Endothelial cell of umbilical vein (primary cell): ENCODE measurements at regions not wholly inside any gene's neighbourhood (a gene's known extent, or its start where the extent isn't known, plus 50 kb on each side); places are given as distances from the start of the nearest gene placed in this dataset.

Source experiments
- BruUV-seq: library from RNA; stranded (reverse); fragments of 400-500 nt; replicated peaks from 2 replicates; lab custom pipeline; 2021; lab: Mats Ljungman, UMichigan
- CTCF ChIA-PET: fragments of 300-600, 350-600 bp; sonication (Branson Sonifier 250); formaldehyde crosslinking; loops from one replicate; lab custom pipeline; 2021; ENCODE audit warnings: antibody characterized with exemption, inconsistent platforms; lab: Charles Lee
- POLR2A ChIA-PET: fragments of 300-600, 350-600 bp; sonication (Branson Sonifier 250); formaldehyde crosslinking; loops from one replicate; lab custom pipeline; 2021; ENCODE audit warnings: antibody characterized with exemption, inconsistent platforms; lab: Charles Lee
- DNase-seq: peaks from one replicate; pipeline ENCODE4 v3.0.0-alpha.2; 2011; ENCODE audit warnings: low read depth, low spot score
- FAIRE-seq: peaks from 2 replicates; lab custom pipeline; 2011; peaks lifted over from hg19 to GRCh38; lab: Jason Lieb, UNC
- H2AFZ ChIP-seq: 2 replicates; pipeline ENCODE4 v1.6.0; 2012; ENCODE audit warnings: low read depth, low read length, control low read depth, inconsistent platforms
- H3K27ac ChIP-seq: 2 replicates; pipeline ENCODE4 v1.5.1; 2011; ENCODE audit warnings: low read depth, mild to moderate bottlenecking, control low read depth, low read length, moderate library complexity; ENCODE audit not compliant: insufficient read depth
- H3K27me3 ChIP-seq, 2 experiments: 2 replicates each; pipeline versions ENCODE4 v1.6.0 to v1.6.1; 2011; ENCODE audit warnings: low read length in 2 of 2, mixed read lengths in 1 of 2; ENCODE audit not compliant: control insufficient read depth in 2 of 2, insufficient read depth in 2 of 2
- H3K36me3 ChIP-seq, 2 experiments: 2 replicates in 1 of 2; 3 replicates in 1 of 2; pipeline ENCODE4 v1.5.1; 2011; ENCODE audit warnings: low read length in 2 of 2, mild to moderate bottlenecking in 1 of 2, moderate library complexity in 1 of 2; ENCODE audit not compliant: control insufficient read depth in 2 of 2, insufficient read depth in 2 of 2; ENCODE audit errors: extremely low read depth in 1 of 2
- H3K4me1 ChIP-seq: 3 replicates; pipeline ENCODE4 v1.5.1; 2011; ENCODE audit warnings: mild to moderate bottlenecking, low read length; ENCODE audit not compliant: control insufficient read depth, insufficient read depth; ENCODE audit errors: extremely low read depth
- H3K4me2 ChIP-seq: 2 replicates; pipeline ENCODE4 v1.6.1; 2011; ENCODE audit warnings: low read length, control low read depth, mixed read lengths; ENCODE audit not compliant: insufficient read depth
- H3K4me3 ChIP-seq, 3 experiments: fragments of 200-600 bp in 1 of 3; sonication (generic), shearing (Covaris generic) in 1 of 3; replicated peaks in 1 of 3; 2 replicates each; pipeline ENCODE4 v1.5.1; 2011 to 2016; ENCODE audit warnings: control low read depth in 3 of 3, low read length in 3 of 3, mild to moderate bottlenecking in 2 of 3, inconsistent platforms in 1 of 3, low read depth in 1 of 3, moderate library complexity in 1 of 3; ENCODE audit not compliant: insufficient read depth in 1 of 3
- H3K79me2 ChIP-seq: 2 replicates; pipeline ENCODE4 v1.6.0; 2012; ENCODE audit warnings: low read length, inconsistent platforms; ENCODE audit not compliant: control insufficient read depth, insufficient read depth
- H3K9ac ChIP-seq: replicated peaks from 2 replicates; pipeline ENCODE3; 2011; ENCODE audit warnings: low read length, control low read depth; ENCODE audit not compliant: insufficient read depth; ENCODE audit errors: extremely low read depth
- H3K9me1 ChIP-seq: replicated peaks from 3 replicates; pipeline ENCODE4 v1.6.0; 2011; ENCODE audit warnings: mild to moderate bottlenecking, low read length; ENCODE audit not compliant: control insufficient read depth, insufficient read depth; ENCODE audit errors: extremely low read depth
- H3K9me3 ChIP-seq: replicated peaks from 2 replicates; pipeline ENCODE4 v1.5.1; 2012; ENCODE audit warnings: low read length, inconsistent platforms; ENCODE audit not compliant: control insufficient read depth, insufficient read depth
- H4K20me1 ChIP-seq: replicated peaks from 2 replicates; pipeline ENCODE3; 2011; ENCODE audit warnings: mild to moderate bottlenecking, low read length; ENCODE audit not compliant: control insufficient read depth, insufficient read depth; ENCODE audit errors: extremely low read depth
- CTCF ChIP-seq, 2 donors: IDR thresholded peaks; 1 replicate in 1 of 2; 2 replicates in 1 of 2; pipeline ENCODE4 v1.5.1; 2011; ENCODE audit warnings: low read length in 2 of 2, mild to moderate bottlenecking in 2 of 2, moderate library complexity in 2 of 2, control low read depth in 1 of 2, inconsistent platforms in 1 of 2, low read depth in 1 of 2; ENCODE audit not compliant: insufficient read depth in 1 of 2; ENCODE audit errors: extremely low read depth in 1 of 2
- EZH2 ChIP-seq: IDR thresholded peaks from 2 replicates; pipeline ENCODE4 v1.6.1; 2012; ENCODE audit warnings: borderline replicate concordance, low read depth, mild to moderate bottlenecking, moderate library complexity, low read length, inconsistent platforms; ENCODE audit not compliant: severe bottlenecking
- FOS ChIP-seq: IDR thresholded peaks from 2 replicates; pipeline ENCODE4 v1.6.1; 2011; ENCODE audit warnings: mild to moderate bottlenecking, low read length, moderate library complexity, borderline replicate concordance; ENCODE audit not compliant: insufficient read depth
- GATA2 ChIP-seq: IDR thresholded peaks from 2 replicates; pipeline ENCODE4 v1.7.0; 2011; ENCODE audit warnings: low read depth, mild to moderate bottlenecking, moderate library complexity, mixed read lengths, low read length; ENCODE audit not compliant: insufficient read length, insufficient read depth
- JUN ChIP-seq: IDR thresholded peaks from 2 replicates; pipeline ENCODE4 v1.6.1; 2011; ENCODE audit warnings: borderline replicate concordance, low read depth; ENCODE audit not compliant: insufficient read length, insufficient read depth
- MAX ChIP-seq: IDR thresholded peaks from 2 replicates; pipeline ENCODE4 v1.6.1; 2011; ENCODE audit not compliant: insufficient read depth, insufficient read length
- MYC ChIP-seq: IDR thresholded peaks from one replicate; pipeline ENCODE4 v1.6.1; 2011; ENCODE audit warnings: mild to moderate bottlenecking, low read depth, low read length
- POLR2A ChIP-seq: IDR thresholded peaks from 2 replicates; pipeline ENCODE4 v1.6.1; 2012; ENCODE audit warnings: low read depth, mild to moderate bottlenecking, control low read depth, low read length
- POLR2AphosphoS5 ChIP-seq: IDR thresholded peaks from 2 replicates; pipeline ENCODE4 v1.6.1; 2012; ENCODE audit warnings: low read depth, mild to moderate bottlenecking, control low read depth, low read length, moderate library complexity; ENCODE audit not compliant: insufficient read depth
- dilution Hi-C: fragments of 300-500 bp; cut with MboI; formaldehyde crosslinking; loops from one replicate; pipeline ENCODE4 v1.15.0; 2019; ENCODE audit warnings: low sequenced_read_pairs; ENCODE audit not compliant: extremely low pct_ligation_motif_present
- intact Hi-C: fragments of 100-400 bp; cut with micrococcal nuclease; formaldehyde crosslinking; loops from one replicate; pipeline ENCODE4 v1.10.0; 2022

GRCh38 chr3:137360531-137361201 lies 402.9 kb downstream of the IL20RB start:
- no peak overlapping the region for H3K4me3 ChIP-seq
- ChIA-PET POLR2A (no interaction called here), CTCF (no interaction called here)
- DNase-seq: no peak
- no peaks in the 10 kb centered on the region for H3K27me3 ChIP-seq
- BruUV-seq: no TSS peak
- H2AFZ ChIP-seq: no peak overlapping the region
- H3K9ac ChIP-seq: no peak overlapping the region
- H3K36me3 ChIP-seq: no peaks in the 10 kb centered on the region
- no peak for TF ChIP-seq CTCF (IDR thresholded peaks at IDR 0.05; ENCODE audit: extremely low read depth in 1 of 2, insufficient read depth in 1 of 2, low read depth in 1 of 2, low read length in 2 of 2)
- no peak for TF ChIP-seq MYC
- TF ChIP-seq POLR2A: no peak
- no peak for TF ChIP-seq GATA2
- TF ChIP-seq FOS: no peak
- no peak for TF ChIP-seq EZH2
- no peak for TF ChIP-seq MAX
- TF ChIP-seq JUN: no peak
- TF ChIP-seq POLR2AphosphoS5: no peak
- no peak overlapping the region for H3K27ac ChIP-seq
- dilution Hi-C loops: no loop called here
- no peaks in the 10 kb centered on the region for H3K9me1 ChIP-seq
- FAIRE-seq: no peak
- H3K9me3 ChIP-seq: no peaks in the 10 kb centered on the region
- no peaks in the 10 kb centered on the region for H3K4me1 ChIP-seq
- H3K79me2 ChIP-seq: no peaks in the 10 kb centered on the region
- intact Hi-C loops: no loop called here
- H4K20me1 ChIP-seq: no peaks in the 10 kb centered on the region
- H3K4me2 ChIP-seq: no peak overlapping the region
